T-cell (primary cell): ENCODE measurements at regions not wholly inside any gene's neighbourhood (a gene's known extent, or its start where the extent isn't known, plus 50 kb on each side); places are given as distances from the start of the nearest gene placed in this dataset.

Experiments used
- ATAC-seq, 4 experiments: fragments of 200-7000 bp in 3 of 4; fragments of 150-1000 bp in 1 of 4; cut with Tn5 transposase; replicated peaks in 1 of 4; 1 replicate in 3 of 4; 2 replicates in 1 of 4; pipeline ENCODE4 v1.10.0; 2021; ENCODE audit warnings: moderate library complexity in 3 of 4, mild to moderate bottlenecking in 2 of 4, moderate number of reproducible peaks in 1 of 4
- CTCF ChIA-PET, 2 donors: fragments of 300-600 bp; sonication (Branson Sonifier 250); formaldehyde crosslinking; loops; one replicate each; lab custom pipeline; 2022; ENCODE audit warnings: antibody characterized with exemption in 2 of 2; lab: Charles Lee
- POLR2A ChIA-PET, 2 donors: fragments of 300-600 bp; sonication (Branson Sonifier 250); formaldehyde crosslinking; loops; one replicate each; lab custom pipeline; 2022; ENCODE audit warnings: antibody characterized with exemption in 2 of 2; lab: Charles Lee
- DNase-seq, 35 experiments: peaks; one replicate each; pipeline versions ENCODE4 v3.0.0 to v3.0.0-alpha.2; 2013 to 2023
- H3K27ac ChIP-seq: one replicate; pipeline ENCODE4 v1.5.1; 2013; ENCODE audit warnings: low read length
- H3K27me3 ChIP-seq, 2 experiments: replicated peaks in 1 of 2; 1 replicate in 1 of 2; 2 replicates in 1 of 2; pipeline versions ENCODE4 v1.6.1 to v1.7.0; 2013; ENCODE audit warnings: low read length in 1 of 2, mixed read lengths in 1 of 2; ENCODE audit not compliant: control insufficient read depth in 2 of 2, insufficient read depth in 2 of 2; ENCODE audit errors: extremely low read depth in 1 of 2
- H3K36me3 ChIP-seq, 2 donors: 1 replicate in 1 of 2; 2 replicates in 1 of 2; pipeline versions ENCODE4 v1.6.1 to v1.7.0; 2013; ENCODE audit warnings: low read length in 1 of 2; ENCODE audit not compliant: control insufficient read depth in 2 of 2, insufficient read depth in 1 of 2; ENCODE audit errors: extremely low read depth in 1 of 2
- H3K4me1 ChIP-seq, 2 experiments: 1 replicate in 1 of 2; 2 replicates in 1 of 2; pipeline versions ENCODE4 v1.6.1 to v1.7.0; 2013; ENCODE audit warnings: low read length in 2 of 2, mixed read lengths in 1 of 2; ENCODE audit not compliant: insufficient read depth in 2 of 2, control insufficient read depth in 1 of 2; ENCODE audit errors: extremely low read depth in 1 of 2
- H3K4me3 ChIP-seq, 2 donors: 1 replicate in 1 of 2; 2 replicates in 1 of 2; pipeline versions ENCODE4 v1.5.1 to v1.7.0; 2013; ENCODE audit warnings: mild to moderate bottlenecking in 2 of 2, low read length in 1 of 2, moderate library complexity in 1 of 2; ENCODE audit not compliant: control insufficient read depth in 1 of 2; ENCODE audit errors: extremely low read depth in 1 of 2
- H3K9me3 ChIP-seq: 2 replicates; pipeline ENCODE4 v1.7.0; 2013
- H3K27ac Mint-ChIP-seq, 2 donors: one replicate each; pipeline ENCODE4 v1.8.0; 2020 to 2021; ENCODE audit warnings: mild to moderate bottlenecking in 2 of 2, mixed read lengths in 2 of 2
- H3K27me3 Mint-ChIP-seq, 2 donors: one replicate each; pipeline ENCODE4 v1.8.0; 2021 to 2022; ENCODE audit warnings: mixed read lengths in 2 of 2
- H3K36me3 Mint-ChIP-seq: one replicate; pipeline ENCODE4 v1.8.0; 2021; ENCODE audit warnings: mixed read lengths
- H3K4me1 Mint-ChIP-seq, 3 donors: one replicate each; pipeline ENCODE4 v1.8.0; 2020 to 2022; ENCODE audit warnings: mixed read lengths in 3 of 3, mild to moderate bottlenecking in 1 of 3
- H3K4me3 Mint-ChIP-seq, 3 donors: one replicate each; pipeline ENCODE4 v1.8.0; 2020 to 2022; ENCODE audit warnings: mild to moderate bottlenecking in 3 of 3, mixed read lengths in 3 of 3, moderate library complexity in 3 of 3
- H3K9me3 Mint-ChIP-seq, 3 donors: one replicate each; pipeline ENCODE4 v1.8.0; 2020 to 2022; ENCODE audit warnings: mixed read lengths in 3 of 3
- WGBS: methylation state at CpG from one replicate; pipeline ENCODE4 v1.1.5; 2013; ENCODE audit warnings: missing lambda C conversion rate; ENCODE audit not compliant: insufficient coverage; 5-methylcytosine and 5-hydroxymethylcytosine counted together

DNA sequence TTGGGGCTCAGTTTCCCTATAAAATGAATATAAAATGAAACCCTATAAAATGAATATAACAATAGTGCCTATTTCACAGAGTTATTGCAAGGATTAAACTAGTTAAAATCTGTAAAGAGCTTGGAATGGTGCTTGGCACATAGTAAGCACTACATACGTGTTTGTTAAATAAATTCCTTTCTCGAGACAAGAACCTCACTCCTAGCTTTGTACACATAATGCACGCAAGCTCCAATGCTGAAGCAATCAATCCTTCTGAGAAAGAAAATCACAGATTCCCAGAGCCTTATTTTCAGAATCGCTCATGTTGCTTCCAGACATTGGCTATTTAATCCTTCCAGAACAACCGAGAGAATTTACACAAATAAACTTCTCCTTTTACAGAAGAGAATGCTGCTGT is 440.9 kb downstream of the IRS1 start:
- Mint-ChIP-seq H3K27ac (no peak overlapping the region), H3K27me3 (peaks cover 13 to 16% of the 10 kb centered on the region in 2 donors), H3K9me3 (peaks cover 0 to 4% (median 3%) of the 10 kb centered on the region in 3 donors), H3K36me3 (no peaks in the 10 kb centered on the region), H3K4me1 (no peaks in the 10 kb centered on the region), H3K4me3 (no peak overlapping the region)
- ATAC-seq (no peak), DNase-seq (no peak)
- Histone ChIP-seq H3K9me3 (no peaks in the 10 kb centered on the region), H3K4me3 (no peak overlapping the region), H3K27me3 (no peaks in the 10 kb centered on the region), H3K4me1 (no peaks in the 10 kb centered on the region), H3K36me3 (no peaks in the 10 kb centered on the region), H3K27ac (no peak overlapping the region)
- ChIA-PET POLR2A (no interaction called here), CTCF (no interaction called here)
- 76% methylated on average over 3 of the region's 5 CpGs for WGBS

DNA sequence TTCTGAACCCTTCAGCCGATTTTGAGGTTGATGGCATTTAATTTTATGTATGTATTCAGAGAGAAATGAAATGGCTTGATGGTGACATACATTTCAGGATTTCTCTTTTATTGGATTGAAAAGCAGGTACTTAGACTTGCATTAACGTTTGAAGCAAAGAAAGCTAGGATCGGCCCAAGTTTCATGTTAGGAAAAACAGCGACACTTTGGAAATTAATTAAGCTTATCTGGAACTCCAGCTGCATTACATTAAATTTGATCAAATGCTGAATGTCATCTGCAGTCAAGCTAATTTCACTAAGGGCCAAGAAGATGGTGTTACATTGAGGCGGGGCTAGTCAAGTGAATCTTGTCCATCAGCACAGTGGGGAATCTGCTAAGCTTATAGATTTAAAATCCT is 441.8 kb downstream of the IRS1 start:
- H3K4me3 ChIP-seq: no peak overlapping the region
- no peak overlapping the region for H3K27ac ChIP-seq
- H3K27me3 Mint-ChIP-seq: peaks cover 13 to 16% of the 10 kb centered on the region in 2 donors
- DNase-seq (no peak), ATAC-seq (no peak)
- H3K27ac Mint-ChIP-seq: no peak overlapping the region
- no peaks in the 10 kb centered on the region for H3K9me3 ChIP-seq
- H3K36me3 Mint-ChIP-seq: no peaks in the 10 kb centered on the region
- H3K27me3 ChIP-seq: no peaks in the 10 kb centered on the region
- no peaks in the 10 kb centered on the region for H3K36me3 ChIP-seq
- H3K4me1 Mint-ChIP-seq: no peaks in the 10 kb centered on the region
- WGBS: 50% methylated on average over 1 of the region's 5 CpGs
- H3K9me3 Mint-ChIP-seq: no peaks in the 10 kb centered on the region
- no peak overlapping the region for H3K4me3 Mint-ChIP-seq
- CTCF ChIA-PET: no interaction called here
- H3K4me1 ChIP-seq: no peaks in the 10 kb centered on the region
- POLR2A ChIA-PET: no interaction called here

DNA sequence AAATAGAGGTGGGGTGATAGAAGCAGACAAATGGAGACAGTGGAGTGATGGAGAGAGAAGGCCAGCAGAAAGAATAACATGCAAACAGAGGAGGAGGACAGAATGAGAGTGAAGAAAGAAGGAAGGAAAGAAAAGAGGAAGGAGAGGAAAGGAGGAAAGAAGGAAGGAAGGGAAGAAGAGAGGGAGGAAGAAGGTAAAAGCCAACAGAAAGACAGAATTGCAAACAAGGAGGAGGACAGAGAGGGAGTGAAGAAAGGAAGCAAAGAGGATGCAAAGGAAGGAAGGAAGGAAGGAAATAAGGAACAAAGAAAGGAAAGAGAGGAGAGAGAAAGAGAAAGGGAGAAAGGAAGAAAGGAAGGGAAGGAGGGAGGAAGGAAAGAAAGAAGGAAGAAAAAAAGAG is 444.0 kb downstream of the IRS1 start:
- DNase-seq (no peak), ATAC-seq (no peak)
- no peak overlapping the region for H3K27ac Mint-ChIP-seq
- H3K4me3 Mint-ChIP-seq: no peak overlapping the region
- H3K27me3 ChIP-seq: no peaks in the 10 kb centered on the region
- H3K4me1 ChIP-seq: no peaks in the 10 kb centered on the region
- H3K4me3 ChIP-seq: no peak overlapping the region
- H3K4me1 Mint-ChIP-seq: no peaks in the 10 kb centered on the region
- no peaks in the 10 kb centered on the region for H3K36me3 Mint-ChIP-seq
- no peaks in the 10 kb centered on the region for H3K36me3 ChIP-seq
- no peak overlapping the region for H3K27ac ChIP-seq
- ChIA-PET CTCF (no interaction called here), POLR2A (no interaction called here)
- H3K9me3 ChIP-seq: no peaks in the 10 kb centered on the region
- no peaks in the 10 kb centered on the region for H3K9me3 Mint-ChIP-seq
- H3K27me3 Mint-ChIP-seq: peaks cover 9 to 13% of the 10 kb centered on the region in 2 donors

DNA sequence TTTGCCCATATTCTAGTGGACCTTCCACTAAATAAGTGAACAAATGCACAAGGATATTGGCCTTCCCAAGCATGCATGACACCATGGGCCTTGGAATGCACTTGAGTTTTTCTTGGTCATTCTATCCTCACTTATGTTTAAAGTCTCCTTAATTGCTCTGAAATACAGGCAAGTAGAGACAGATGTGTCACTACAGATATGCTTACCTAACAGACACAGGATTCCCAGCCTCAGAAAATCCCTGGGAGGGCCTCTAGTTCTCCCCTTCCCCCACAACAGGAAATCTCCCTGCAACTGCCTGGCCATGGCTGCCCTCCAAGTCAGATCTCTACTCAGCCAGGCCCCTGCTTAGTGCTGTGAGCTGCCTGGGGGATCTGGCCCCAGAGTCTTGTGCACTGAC is 445.2 kb downstream of the IRS1 start:
- no peaks in the 10 kb centered on the region for H3K36me3 Mint-ChIP-seq
- no peak for DNase-seq
- CTCF ChIA-PET: no interaction called here

DNA sequence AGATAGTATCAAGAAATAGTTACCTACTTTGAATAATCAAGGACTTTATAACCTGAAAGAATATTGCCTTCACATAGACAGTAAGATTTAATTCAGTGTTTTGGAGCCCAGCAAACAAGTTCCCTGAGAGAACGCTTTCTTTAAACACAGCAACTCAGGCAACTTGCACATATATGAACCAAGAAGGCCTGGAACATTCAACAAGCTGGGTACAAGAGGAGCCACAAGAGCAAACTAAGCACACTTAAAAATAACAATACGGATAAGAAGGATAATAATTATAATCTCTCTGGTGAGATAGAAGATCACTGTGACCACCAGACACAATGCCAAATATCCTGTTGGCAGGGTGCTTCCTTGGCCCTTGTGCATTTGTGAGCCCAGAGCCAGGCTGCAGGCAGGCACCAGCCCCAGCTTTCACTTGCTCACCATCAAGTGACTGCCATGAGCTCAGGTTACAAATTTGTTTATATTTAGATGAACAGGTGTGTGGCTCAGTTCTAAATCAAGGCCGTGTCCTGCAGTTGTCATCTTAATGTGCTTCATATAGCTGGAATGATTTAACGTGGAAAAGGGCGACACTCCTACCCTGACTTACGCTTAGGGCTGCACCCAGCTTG is 446.6 kb downstream of the IRS1 start:
- no CpG with 5 or more reads among the region's 6 CpGs for WGBS
- H3K9me3 ChIP-seq: no peaks in the 10 kb centered on the region
- no peaks in the 10 kb centered on the region for H3K4me1 ChIP-seq
- ChIA-PET CTCF (no interaction called here), POLR2A (no interaction called here)
- no peaks in the 10 kb centered on the region for H3K27me3 ChIP-seq
- ATAC-seq: no peak
- no peaks in the 10 kb centered on the region for H3K4me1 Mint-ChIP-seq
- no peaks in the 10 kb centered on the region for H3K9me3 Mint-ChIP-seq
- H3K27ac Mint-ChIP-seq: no peak overlapping the region
- DNase-seq: no peak
- peaks cover 6 to 8% of the 10 kb centered on the region in 2 donors for H3K27me3 Mint-ChIP-seq
- H3K4me3 Mint-ChIP-seq: no peak overlapping the region
- no peaks in the 10 kb centered on the region for H3K36me3 Mint-ChIP-seq
- no peaks in the 10 kb centered on the region for H3K36me3 ChIP-seq
- no peak overlapping the region for H3K4me3 ChIP-seq
- no peak overlapping the region for H3K27ac ChIP-seq

More for the DNA sequence above, 445.2 kb downstream of the IRS1 start:
- peaks cover 8 to 10% of the 10 kb centered on the region in 2 donors for H3K27me3 Mint-ChIP-seq
- H3K9me3 ChIP-seq: no peaks in the 10 kb centered on the region
- no peak overlapping the region for H3K27ac ChIP-seq
- H3K27me3 ChIP-seq: no peaks in the 10 kb centered on the region
- H3K4me1 Mint-ChIP-seq: no peaks in the 10 kb centered on the region
- ATAC-seq: no peak
- H3K36me3 ChIP-seq: no peaks in the 10 kb centered on the region
- no peaks in the 10 kb centered on the region for H3K9me3 Mint-ChIP-seq
- POLR2A ChIA-PET: interaction anchor here in 1 of 2 donors (0.6 kb wide), 1 partner anchor 9 kb away, joined by 3 read pairs; no protein-coding TSS in a partner anchor
- no peak overlapping the region for H3K27ac Mint-ChIP-seq
- no peak overlapping the region for H3K4me3 Mint-ChIP-seq
- H3K4me3 ChIP-seq: no peak overlapping the region
- H3K4me1 ChIP-seq: no peaks in the 10 kb centered on the region

DNA sequence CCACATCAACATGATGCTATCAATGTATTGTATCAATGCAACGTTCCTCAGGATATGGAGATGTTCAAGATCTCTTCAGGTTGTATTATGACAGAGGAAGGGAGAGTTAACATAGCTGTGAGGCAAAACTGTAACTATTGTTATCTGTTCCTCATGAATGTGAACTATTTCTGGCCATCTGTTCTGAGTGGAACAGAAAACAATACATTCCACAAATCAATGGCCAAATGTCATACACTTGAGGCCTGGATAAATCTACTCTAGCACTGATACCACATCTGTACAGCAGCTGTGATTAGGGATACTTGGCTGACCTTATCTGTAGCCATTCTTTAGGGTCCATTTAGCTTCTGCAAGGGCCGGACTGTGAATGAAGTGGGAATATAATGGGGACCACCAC is 447.9 kb downstream of the IRS1 start:
- WGBS: no CpG with 5 or more reads among the region's 2 CpGs
- ATAC-seq (no peak), DNase-seq (no peak)
- Mint-ChIP-seq H3K9me3 (no peaks in the 10 kb centered on the region), H3K36me3 (no peaks in the 10 kb centered on the region), H3K27me3 (peaks cover 4 to 5% of the 10 kb centered on the region in 2 donors), H3K4me3 (no peak overlapping the region), H3K27ac (no peak overlapping the region), H3K4me1 (no peaks in the 10 kb centered on the region)
- no peak overlapping the region for H3K27ac ChIP-seq
- CTCF ChIA-PET: no interaction called here
- no peaks in the 10 kb centered on the region for H3K27me3 ChIP-seq
- H3K36me3 ChIP-seq: no peaks in the 10 kb centered on the region
- H3K4me1 ChIP-seq: no peaks in the 10 kb centered on the region
- no peak overlapping the region for H3K4me3 ChIP-seq
- H3K9me3 ChIP-seq: no peaks in the 10 kb centered on the region
- POLR2A ChIA-PET: no interaction called here

DNA sequence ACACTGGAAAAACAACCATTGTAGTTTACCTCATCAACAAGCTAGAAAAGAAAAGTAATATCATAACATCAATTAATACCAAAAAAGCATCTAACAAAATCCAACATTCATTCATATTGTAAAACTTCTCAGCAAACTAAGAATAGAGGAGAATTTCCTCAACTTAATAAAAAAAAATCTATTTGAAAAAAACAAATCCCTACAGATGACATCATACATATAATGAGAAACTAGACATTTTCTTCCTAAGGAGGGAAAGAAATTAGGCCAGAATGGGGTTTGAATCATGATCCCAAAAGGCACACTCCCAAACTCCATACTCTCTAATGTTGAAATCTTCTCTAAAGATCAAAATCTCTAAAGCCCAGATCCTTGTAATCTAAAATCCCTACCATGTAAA is 460.0 kb downstream of the IRS1 start:
- ATAC-seq (no peak), DNase-seq (no peak)
- Histone ChIP-seq H3K27ac (no peak overlapping the region), H3K9me3 (no peaks in the 10 kb centered on the region), H3K36me3 (no peaks in the 10 kb centered on the region), H3K27me3 (peaks cover 0 to 6% of the 10 kb centered on the region in 2 experiments), H3K4me3 (no peak overlapping the region), H3K4me1 (no peaks in the 10 kb centered on the region)
- H3K4me3 Mint-ChIP-seq: no peak overlapping the region
- no peaks in the 10 kb centered on the region for H3K9me3 Mint-ChIP-seq
- POLR2A ChIA-PET: interaction anchor here in 1 of 2 donors (0.6 kb wide), 1 partner anchor 268 kb away, joined by 3 read pairs; no protein-coding TSS in a partner anchor
- H3K36me3 Mint-ChIP-seq: no peaks in the 10 kb centered on the region
- no peak overlapping the region for H3K27ac Mint-ChIP-seq
- no peaks in the 10 kb centered on the region for H3K4me1 Mint-ChIP-seq
- CTCF ChIA-PET: interaction anchor here in 1 of 2 donors (0.5 kb wide), 1 partner anchor 1332 kb away, joined by 6 read pairs; no protein-coding TSS in a partner anchor
- no peaks in the 10 kb centered on the region for H3K27me3 Mint-ChIP-seq
